GM23338 (cell line): ENCODE measurements at regions not wholly inside any gene's neighbourhood (a gene's known extent, or its start where the extent isn't known, plus 50 kb on each side); places are given as distances from the start of the nearest gene placed in this dataset.

ENCODE experiments used
- ATAC-seq: fragments of 200-7000 bp; cut with Tn5 transposase; 3 replicates; pipeline ENCODE4 v1.9.1; 2020
- DNase-seq: peaks from one replicate; pipeline ENCODE4 v3.0.0-alpha.2; 2015; ENCODE audit warnings: low spot score
- H2AFZ ChIP-seq: fragments of 200-600 bp; sonication (generic); 2 replicates; pipeline ENCODE4 v1.8.0; 2016; ENCODE audit warnings: antibody characterized with exemption, mild to moderate bottlenecking, moderate library complexity
- H3F3A ChIP-seq: fragments of 200-600 bp; sonication (generic); replicated peaks from 2 replicates; pipeline ENCODE4 v1.8.0; 2017; ENCODE audit warnings: antibody characterized with exemption, mixed run types, low read depth
- H3K27ac ChIP-seq: fragments of 200-600 bp; sonication (generic); 2 replicates; pipeline ENCODE4 v1.6.1; 2016; ENCODE audit warnings: low read depth
- H3K27me3 ChIP-seq: fragments of 200-600 bp; sonication (generic); 2 replicates; pipeline ENCODE4 v1.8.0; 2016; ENCODE audit warnings: mild to moderate bottlenecking, mixed run types, moderate library complexity; ENCODE audit not compliant: insufficient read depth
- H3K36me3 ChIP-seq: fragments of 200-600 bp; sonication (generic); 2 replicates; pipeline ENCODE4 v1.8.0; 2016; ENCODE audit warnings: mild to moderate bottlenecking; ENCODE audit not compliant: insufficient read depth
- H3K4me1 ChIP-seq: fragments of 200-600 bp; sonication (generic); 2 replicates; pipeline ENCODE4 v1.8.0; 2016; ENCODE audit warnings: mild to moderate bottlenecking, moderate library complexity; ENCODE audit not compliant: insufficient read depth
- H3K4me2 ChIP-seq: fragments of 200-600 bp; sonication (generic); 2 replicates; pipeline ENCODE4 v1.7.1; 2017; ENCODE audit warnings: mixed run types
- H3K4me3 ChIP-seq: fragments of 200-600 bp; sonication (generic); 2 replicates; pipeline ENCODE4 v1.6.1; 2016; ENCODE audit warnings: mixed run types
- H3K79me2 ChIP-seq: fragments of 200-600 bp; sonication (generic); replicated peaks from 2 replicates; pipeline ENCODE4 v1.8.0; 2017; ENCODE audit warnings: mild to moderate bottlenecking; ENCODE audit not compliant: insufficient read depth
- H3K9me2 ChIP-seq: fragments of 200-600 bp; sonication (generic); 2 replicates; pipeline ENCODE4 v1.8.0; 2017; ENCODE audit not compliant: insufficient read depth
- H4K20me1 ChIP-seq: fragments of 200-600 bp; sonication (generic); replicated peaks from 2 replicates; pipeline ENCODE4 v1.8.0; 2017; ENCODE audit warnings: mild to moderate bottlenecking; ENCODE audit not compliant: insufficient read depth
- H3K27ac Mint-ChIP-seq: 2 replicates; pipeline ENCODE4 v1.8.0; 2020; ENCODE audit warnings: inconsistent platforms, mild to moderate bottlenecking, moderate library complexity, mixed read lengths
- H3K27me3 Mint-ChIP-seq: 3 replicates; pipeline ENCODE4 v1.8.0; 2022; ENCODE audit warnings: low read depth, mild to moderate bottlenecking, moderate library complexity, mixed read lengths, inconsistent platforms; ENCODE audit not compliant: insufficient read depth, poor library complexity
- H3K36me3 Mint-ChIP-seq: 3 replicates; pipeline ENCODE4 v1.8.0; 2021; ENCODE audit warnings: low read depth, mild to moderate bottlenecking, inconsistent platforms, moderate library complexity, mixed read lengths
- H3K4me1 Mint-ChIP-seq: 3 replicates; pipeline ENCODE4 v1.8.0; 2020; ENCODE audit warnings: mild to moderate bottlenecking, inconsistent platforms, mixed read lengths
- H3K4me3 Mint-ChIP-seq: 3 replicates; pipeline ENCODE4 v1.8.0; 2021; ENCODE audit warnings: moderate library complexity, mild to moderate bottlenecking, inconsistent platforms, mixed read lengths
- H3K9me3 Mint-ChIP-seq: 3 replicates; pipeline ENCODE4 v1.8.0; 2020; ENCODE audit warnings: moderate library complexity, mild to moderate bottlenecking, inconsistent platforms, mixed read lengths
- CREB1 ChIP-seq: fragments of 250-450 bp; sonication (Bioruptor Pico); IDR thresholded peaks from 2 replicates; pipeline ENCODE4 v1.5.0; 2020; ENCODE audit warnings: low read depth, mild to moderate bottlenecking, moderate library complexity
- EZH2 ChIP-seq: fragments of 200-600 bp; sonication (generic); IDR thresholded peaks from one replicate; pipeline ENCODE4 v1.8.0; 2017; ENCODE audit warnings: antibody characterized with exemption, mild to moderate bottlenecking, low read depth; ENCODE audit not compliant: unreplicated experiment
- EZH2phosphoT487 ChIP-seq: fragments of 200-600 bp; sonication (generic); IDR thresholded peaks from one replicate; pipeline ENCODE4 v1.8.1; 2018; ENCODE audit warnings: antibody characterized with exemption; ENCODE audit not compliant: unreplicated experiment
- JUNB ChIP-seq: IDR thresholded peaks from one replicate; pipeline ENCODE4 v1.6.1; 2016; ENCODE audit warnings: antibody characterized with exemption; ENCODE audit not compliant: unreplicated experiment
- NANOG ChIP-seq: IDR thresholded peaks from 2 replicates; pipeline ENCODE4 v1.6.1; 2016; ENCODE audit warnings: antibody characterized with exemption, borderline replicate concordance
- POLR2AphosphoS5 ChIP-seq: IDR thresholded peaks from 2 replicates; pipeline ENCODE4 v1.6.1; 2016; ENCODE audit warnings: antibody characterized with exemption, low read depth
- STAT1 ChIP-seq: IDR thresholded peaks from one replicate; pipeline ENCODE4 v1.6.1; 2016; ENCODE audit warnings: antibody characterized with exemption; ENCODE audit not compliant: unreplicated experiment
- ZNF114 ChIP-seq: fragments of 250-450 bp; sonication (Bioruptor Pico); IDR thresholded peaks from 2 replicates; pipeline ENCODE4 v1.5.0; 2020; ENCODE audit warnings: mild to moderate bottlenecking, moderate library complexity
- ZNF331 ChIP-seq: fragments of 250-450 bp; sonication (Bioruptor Pico); IDR thresholded peaks from 2 replicates; pipeline ENCODE4 v1.5.0; 2020; ENCODE audit warnings: low read depth, mild to moderate bottlenecking, moderate library complexity
- ZNF462 ChIP-seq: fragments of 250-450 bp; sonication (Bioruptor Pico); IDR thresholded peaks from 2 replicates; pipeline ENCODE4 v1.5.0; 2020; ENCODE audit warnings: mild to moderate bottlenecking, moderate library complexity
- TF ChIP-seq, protein P1 (sequence below), 2 experiments: fragments of 200-600 bp in 1 of 2; sonication (generic) in 1 of 2; conservative IDR thresholded peaks; 2 replicates each; pipeline versions ENCODE4 v1.5.1 to v1.6.1; 2016 to 2017; ENCODE audit warnings: antibody characterized with exemption in 2 of 2, low read depth in 2 of 2, mild to moderate bottlenecking in 2 of 2, moderate library complexity in 1 of 2
- TF ChIP-seq, protein P2 (sequence below): IDR thresholded peaks from 2 replicates; pipeline ENCODE4 v1.6.1; 2016; ENCODE audit warnings: antibody characterized with exemption

DNA sequence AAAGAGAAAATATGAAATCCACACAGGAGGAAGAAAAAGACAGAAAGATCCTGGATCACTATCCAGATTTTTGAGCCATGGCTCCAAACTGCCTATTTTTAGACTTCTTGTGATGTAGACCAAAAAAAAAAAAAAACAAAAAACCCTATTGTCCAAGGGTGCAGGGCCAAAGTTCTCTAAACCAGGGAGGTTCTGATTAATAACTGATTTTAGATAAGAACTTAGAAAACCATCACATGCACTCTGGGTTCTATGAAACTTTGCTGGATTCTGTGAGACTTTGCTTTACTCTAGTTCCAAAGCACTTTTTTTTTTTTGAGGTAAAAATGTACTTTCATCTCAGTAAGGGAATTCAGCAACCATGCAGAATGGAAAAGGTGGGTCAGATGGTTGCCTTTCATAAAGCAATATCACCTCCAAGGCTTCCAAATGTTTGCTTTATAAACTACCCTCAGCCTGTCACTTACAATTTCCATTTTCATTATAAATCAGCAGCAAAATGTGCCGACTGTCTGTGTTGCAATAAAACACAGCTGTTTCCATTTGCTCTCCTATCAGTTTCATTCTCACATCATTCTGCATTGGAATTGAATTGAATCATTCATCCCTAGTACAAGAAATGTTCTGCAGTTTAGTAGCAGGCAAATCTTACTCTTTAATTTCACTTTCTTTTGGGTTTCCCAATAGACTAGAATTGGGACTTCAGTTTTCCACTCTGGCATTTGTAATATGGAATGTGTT lies 1584.3 kb upstream of the RAG2 start:
- Histone ChIP-seq H2AFZ (no peak overlapping the region), H3K4me2 (no peak overlapping the region), H3K36me3 (no peaks in the 10 kb centered on the region; the same call in none of the 2 replicates), H3K27ac (no peak overlapping the region), H3K4me3 (no peak overlapping the region), H3K4me1 (no peaks in the 10 kb centered on the region), H3K27me3 (no peaks in the 10 kb centered on the region), H3K79me2 (no peaks in the 10 kb centered on the region), H3F3A (no peaks in the 10 kb centered on the region), H4K20me1 (no peaks in the 10 kb centered on the region), H3K9me2 (0 out of 2 replicates have a peak, but pooled peaks cover 4% of the 10 kb centered on the region)
- Mint-ChIP-seq H3K27me3 (peaks cover 2% of the 10 kb centered on the region), H3K36me3 (no peaks in the 10 kb centered on the region), H3K4me3 (no peak overlapping the region), H3K27ac (no peak overlapping the region), H3K4me1 (no peaks in the 10 kb centered on the region; the same call in 2 of the 3 replicates), H3K9me3 (no peaks in the 10 kb centered on the region; the same call in 2 of the 3 replicates)
- ATAC-seq (no peak), DNase-seq (no peak)
- TF ChIP-seq EZH2phosphoT487, result no peak
- no peak for TF ChIP-seq JUNB
- no peak for TF ChIP-seq CREB1 (CRISPR knock-in tag)
- no peak for TF ChIP-seq NANOG
- TF ChIP-seq ZNF114 (CRISPR knock-in tag), result no peak
- TF ChIP-seq, protein P1, sequence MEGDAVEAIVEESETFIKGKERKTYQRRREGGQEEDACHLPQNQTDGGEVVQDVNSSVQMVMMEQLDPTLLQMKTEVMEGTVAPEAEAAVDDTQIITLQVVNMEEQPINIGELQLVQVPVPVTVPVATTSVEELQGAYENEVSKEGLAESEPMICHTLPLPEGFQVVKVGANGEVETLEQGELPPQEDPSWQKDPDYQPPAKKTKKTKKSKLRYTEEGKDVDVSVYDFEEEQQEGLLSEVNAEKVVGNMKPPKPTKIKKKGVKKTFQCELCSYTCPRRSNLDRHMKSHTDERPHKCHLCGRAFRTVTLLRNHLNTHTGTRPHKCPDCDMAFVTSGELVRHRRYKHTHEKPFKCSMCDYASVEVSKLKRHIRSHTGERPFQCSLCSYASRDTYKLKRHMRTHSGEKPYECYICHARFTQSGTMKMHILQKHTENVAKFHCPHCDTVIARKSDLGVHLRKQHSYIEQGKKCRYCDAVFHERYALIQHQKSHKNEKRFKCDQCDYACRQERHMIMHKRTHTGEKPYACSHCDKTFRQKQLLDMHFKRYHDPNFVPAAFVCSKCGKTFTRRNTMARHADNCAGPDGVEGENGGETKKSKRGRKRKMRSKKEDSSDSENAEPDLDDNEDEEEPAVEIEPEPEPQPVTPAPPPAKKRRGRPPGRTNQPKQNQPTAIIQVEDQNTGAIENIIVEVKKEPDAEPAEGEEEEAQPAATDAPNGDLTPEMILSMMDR (conservative IDR thresholded peaks at IDR 0.05; ENCODE audit: low read depth in 2 of 2), result no peak
- no peak for TF ChIP-seq STAT1
- TF ChIP-seq ZNF331 (CRISPR knock-in tag), result no peak
- TF ChIP-seq POLR2AphosphoS5, result no peak
- TF ChIP-seq ZNF462 (CRISPR knock-in tag), result no peak
- TF ChIP-seq, protein P2, sequence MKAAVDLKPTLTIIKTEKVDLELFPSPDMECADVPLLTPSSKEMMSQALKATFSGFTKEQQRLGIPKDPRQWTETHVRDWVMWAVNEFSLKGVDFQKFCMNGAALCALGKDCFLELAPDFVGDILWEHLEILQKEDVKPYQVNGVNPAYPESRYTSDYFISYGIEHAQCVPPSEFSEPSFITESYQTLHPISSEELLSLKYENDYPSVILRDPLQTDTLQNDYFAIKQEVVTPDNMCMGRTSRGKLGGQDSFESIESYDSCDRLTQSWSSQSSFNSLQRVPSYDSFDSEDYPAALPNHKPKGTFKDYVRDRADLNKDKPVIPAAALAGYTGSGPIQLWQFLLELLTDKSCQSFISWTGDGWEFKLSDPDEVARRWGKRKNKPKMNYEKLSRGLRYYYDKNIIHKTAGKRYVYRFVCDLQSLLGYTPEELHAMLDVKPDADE, result no peak
- TF ChIP-seq EZH2, result no peak
